ENCODE measurements at regions not wholly inside any gene's neighbourhood (a gene's known extent, or its start where the extent isn't known, plus 50 kb on each side); places are given as distances from the start of the nearest gene placed in this dataset.

GRCh38 chr1:218847089-218847768, 326.4 kb upstream of the LYPLAL1 start:
- TF ChIP-seq CTCF (conservative IDR thresholded peaks at IDR 0.05; ENCODE audit: low read length) (no peak), EZH2phosphoT487 (IDR thresholded peaks at IDR 0.05; ENCODE audit: borderline replicate concordance, low read depth, low read length) (no peak)

Data from OCI-LY7 (cell line).